OCI-LY1 (cell line): ENCODE measurements at regions not wholly inside any gene's neighbourhood (a gene's known extent, or its start where the extent isn't known, plus 50 kb on each side); places are given as distances from the start of the nearest gene placed in this dataset.

Experiments used
- H2AFZ ChIP-seq: fragments of 200-600 bp; sonication (generic), shearing (Covaris generic); 2 replicates; pipeline ENCODE4 v1.6.0; 2014; ENCODE audit warnings: antibody characterized with exemption, mild to moderate bottlenecking, low read length
- H3F3A ChIP-seq: fragments of 200-600 bp; sonication (generic), shearing (Covaris generic); 2 replicates; pipeline ENCODE4 v1.6.0; 2014; ENCODE audit warnings: mild to moderate bottlenecking, antibody characterized with exemption, low read length, moderate library complexity; ENCODE audit not compliant: insufficient read depth
- H3K27ac ChIP-seq: fragments of 200-600 bp; sonication (generic); 2 replicates; pipeline ENCODE4 v1.5.1; 2014; ENCODE audit warnings: low read length, mixed run types, mild to moderate bottlenecking, low read depth; ENCODE audit not compliant: poor library complexity, severe bottlenecking
- H3K27me3 ChIP-seq: fragments of 200-600 bp; sonication (generic); 2 replicates; pipeline ENCODE4 v1.6.0; 2014; ENCODE audit warnings: antibody characterized with exemption, mild to moderate bottlenecking, low read length, moderate library complexity; ENCODE audit not compliant: insufficient read depth
- H3K36me3 ChIP-seq: fragments of 200-600 bp; sonication (generic); 2 replicates; pipeline ENCODE4 v1.6.1; 2014; ENCODE audit warnings: mild to moderate bottlenecking, antibody characterized with exemption, low read length, moderate library complexity, mixed read lengths; ENCODE audit not compliant: insufficient read depth
- H3K4me1 ChIP-seq: fragments of 200-600 bp; sonication (generic); 2 replicates; pipeline ENCODE4 v1.5.1; 2014; ENCODE audit warnings: mild to moderate bottlenecking, low read length, moderate library complexity; ENCODE audit not compliant: insufficient read depth, severe bottlenecking
- H3K4me2 ChIP-seq: fragments of 200-600 bp; sonication (generic), shearing (Covaris generic); 2 replicates; pipeline ENCODE4 v1.6.1; 2014; ENCODE audit warnings: low read length
- H3K4me3 ChIP-seq: fragments of 200-600 bp; sonication (generic); 2 replicates; pipeline ENCODE4 v1.5.1; 2014; ENCODE audit warnings: low read length, low read depth, mild to moderate bottlenecking, mixed read lengths; ENCODE audit not compliant: poor library complexity, severe bottlenecking
- H3K79me2 ChIP-seq: fragments of 200-600 bp; shearing (Covaris generic); 2 replicates; pipeline ENCODE4 v1.6.1; 2016; ENCODE audit warnings: mixed run types, low read length, mixed read lengths; ENCODE audit not compliant: insufficient read depth
- H3K9ac ChIP-seq: fragments of 200-600 bp; sonication (generic), shearing (Covaris generic); 2 replicates; pipeline ENCODE4 v1.6.1; 2014; ENCODE audit warnings: mild to moderate bottlenecking, low read length, mixed read lengths
- H3K9me2 ChIP-seq: fragments of 200-600 bp; sonication (generic), shearing (Covaris generic); 2 replicates; pipeline ENCODE4 v1.6.1; 2014; ENCODE audit warnings: low read depth, mild to moderate bottlenecking, low read length, mixed read lengths
- H3K9me3 ChIP-seq: fragments of 200-600 bp; shearing (Covaris generic); 2 replicates; pipeline ENCODE4 v1.6.1; 2014; ENCODE audit warnings: low read length, mixed read lengths
- H4K20me1 ChIP-seq: fragments of 200-600 bp; sonication (generic), shearing (Covaris generic); 2 replicates; pipeline ENCODE4 v1.6.0; 2016; ENCODE audit warnings: mild to moderate bottlenecking, low read length; ENCODE audit not compliant: insufficient read depth
- EZH2 ChIP-seq: fragments of 200-600 bp; sonication (generic), shearing (Covaris generic); IDR thresholded peaks from 2 replicates; pipeline ENCODE4 v1.8.0; 2017; ENCODE audit warnings: borderline replicate concordance, mixed run types, mild to moderate bottlenecking, antibody characterized with exemption, low read length, moderate library complexity, mixed read lengths
- TF ChIP-seq, protein P1 (sequence below): fragments of 200-600 bp; sonication (generic), shearing (Covaris generic); IDR thresholded peaks from 2 replicates; pipeline ENCODE4 v1.5.1; 2017; ENCODE audit warnings: mild to moderate bottlenecking, antibody characterized with exemption, low read length, moderate library complexity, mixed read lengths

DNA sequence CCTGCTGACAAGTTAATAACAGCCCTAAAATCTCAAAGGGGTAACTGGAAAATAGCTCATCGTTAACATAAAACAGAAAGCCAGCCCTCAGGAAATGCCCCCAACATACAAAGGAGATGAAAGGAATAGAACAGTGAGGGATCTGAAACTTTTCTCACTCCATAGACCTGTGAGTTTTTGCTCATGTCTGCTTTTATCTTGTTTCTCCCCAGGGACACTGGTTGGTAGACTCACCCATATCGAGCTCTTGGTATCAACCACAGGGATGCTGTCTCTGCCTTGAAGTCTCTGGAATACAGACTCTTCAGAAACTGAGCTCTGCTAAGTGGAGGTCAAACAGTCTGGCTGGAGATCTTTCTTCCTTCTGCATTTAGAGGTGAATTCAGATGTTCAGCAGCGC is 77.4 kb upstream of the CAMK1G start:
- Histone ChIP-seq H3K27me3 (no peaks in the 10 kb centered on the region), H3K27ac (no peak overlapping the region), H2AFZ (no peak overlapping the region), H3K36me3 (no peaks in the 10 kb centered on the region), H3K9me2 (no peaks in the 10 kb centered on the region), H3K9ac (no peak overlapping the region), H3F3A (no peaks in the 10 kb centered on the region), H3K4me1 (no peaks in the 10 kb centered on the region), H3K4me3 (no peak overlapping the region), H3K4me2 (no peak overlapping the region), H3K79me2 (no peaks in the 10 kb centered on the region), H4K20me1 (no peaks in the 10 kb centered on the region), H3K9me3 (peaks cover 1% of the 10 kb centered on the region; the same call in 1 of the 2 replicates)
- TF ChIP-seq EZH2 = no peak
- TF ChIP-seq, protein P1, sequence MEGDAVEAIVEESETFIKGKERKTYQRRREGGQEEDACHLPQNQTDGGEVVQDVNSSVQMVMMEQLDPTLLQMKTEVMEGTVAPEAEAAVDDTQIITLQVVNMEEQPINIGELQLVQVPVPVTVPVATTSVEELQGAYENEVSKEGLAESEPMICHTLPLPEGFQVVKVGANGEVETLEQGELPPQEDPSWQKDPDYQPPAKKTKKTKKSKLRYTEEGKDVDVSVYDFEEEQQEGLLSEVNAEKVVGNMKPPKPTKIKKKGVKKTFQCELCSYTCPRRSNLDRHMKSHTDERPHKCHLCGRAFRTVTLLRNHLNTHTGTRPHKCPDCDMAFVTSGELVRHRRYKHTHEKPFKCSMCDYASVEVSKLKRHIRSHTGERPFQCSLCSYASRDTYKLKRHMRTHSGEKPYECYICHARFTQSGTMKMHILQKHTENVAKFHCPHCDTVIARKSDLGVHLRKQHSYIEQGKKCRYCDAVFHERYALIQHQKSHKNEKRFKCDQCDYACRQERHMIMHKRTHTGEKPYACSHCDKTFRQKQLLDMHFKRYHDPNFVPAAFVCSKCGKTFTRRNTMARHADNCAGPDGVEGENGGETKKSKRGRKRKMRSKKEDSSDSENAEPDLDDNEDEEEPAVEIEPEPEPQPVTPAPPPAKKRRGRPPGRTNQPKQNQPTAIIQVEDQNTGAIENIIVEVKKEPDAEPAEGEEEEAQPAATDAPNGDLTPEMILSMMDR = no peak

DNA sequence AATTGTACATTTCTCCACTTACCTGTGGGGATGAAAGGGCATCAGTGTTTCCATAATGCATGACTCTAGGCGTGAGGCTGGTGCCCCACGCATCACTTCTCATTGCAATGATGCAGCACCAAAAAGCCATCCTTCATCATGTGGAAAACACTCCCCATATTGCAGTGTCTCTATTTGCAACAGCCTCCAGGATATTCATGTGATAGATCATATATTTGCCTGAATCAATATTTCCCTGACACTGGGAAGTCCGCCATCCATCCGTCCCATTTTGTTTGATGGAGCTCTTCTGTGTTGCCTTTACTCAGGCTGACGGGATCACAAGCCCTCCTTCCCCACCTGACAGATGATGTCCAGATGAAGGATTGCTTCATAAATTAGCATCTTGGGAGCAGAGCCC is 74.5 kb upstream of the CAMK1G start:
- no peak for TF ChIP-seq EZH2
- TF ChIP-seq, protein P1 = no peak
- no peaks in the 10 kb centered on the region for H3F3A ChIP-seq
- H2AFZ ChIP-seq = no peak overlapping the region
- H3K27ac ChIP-seq = no peak overlapping the region
- no peaks in the 10 kb centered on the region for H4K20me1 ChIP-seq
- no peak overlapping the region for H3K4me3 ChIP-seq
- H3K9me3 ChIP-seq = no peaks in the 10 kb centered on the region
- H3K4me1 ChIP-seq = no peaks in the 10 kb centered on the region
- no peak overlapping the region for H3K4me2 ChIP-seq
- H3K36me3 ChIP-seq = no peaks in the 10 kb centered on the region
- H3K9me2 ChIP-seq = no peaks in the 10 kb centered on the region
- no peaks in the 10 kb centered on the region for H3K27me3 ChIP-seq
- no peaks in the 10 kb centered on the region for H3K79me2 ChIP-seq
- no peak overlapping the region for H3K9ac ChIP-seq

DNA sequence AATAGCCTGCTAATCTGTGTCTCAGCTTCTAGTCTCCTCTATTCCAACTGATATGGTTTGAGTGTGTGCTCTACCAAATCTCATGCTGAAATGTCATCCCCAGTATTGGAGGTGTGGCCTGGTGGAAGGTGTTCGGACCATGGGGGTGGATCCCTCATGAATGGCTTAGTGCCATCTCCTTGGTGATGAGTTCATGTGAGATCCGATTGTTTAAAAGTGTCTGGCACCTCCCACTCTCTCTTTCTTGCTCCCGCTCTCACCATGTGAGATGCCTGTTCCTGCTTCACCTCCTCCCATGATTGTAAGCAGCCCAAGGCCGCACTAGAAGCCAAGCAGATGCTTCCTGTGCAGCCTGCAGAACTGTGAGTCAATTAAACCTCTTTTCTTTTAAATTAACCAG is 73.5 kb upstream of the CAMK1G start:
- H3K4me2 ChIP-seq = no peak overlapping the region
- no peak for TF ChIP-seq EZH2
- TF ChIP-seq, protein P1 = no peak
- H3K36me3 ChIP-seq = no peaks in the 10 kb centered on the region
- H3K9me2 ChIP-seq = no peaks in the 10 kb centered on the region
- no peak overlapping the region for H3K9ac ChIP-seq
- H3F3A ChIP-seq = no peaks in the 10 kb centered on the region
- H3K27ac ChIP-seq = no peak overlapping the region
- no peak overlapping the region for H2AFZ ChIP-seq
- no peaks in the 10 kb centered on the region for H4K20me1 ChIP-seq
- H3K79me2 ChIP-seq = no peaks in the 10 kb centered on the region
- H3K4me3 ChIP-seq = no peak overlapping the region
- no peaks in the 10 kb centered on the region for H3K9me3 ChIP-seq
- H3K27me3 ChIP-seq = no peaks in the 10 kb centered on the region
- no peaks in the 10 kb centered on the region for H3K4me1 ChIP-seq
